Activated CD8-positive, alpha-beta T cell treated with anti-CD3 and anti-CD28 coated beads, Interleukin-2, amount 10 ng/mL, durations not matched to agents 7 days and 5 days (primary cell): ENCODE measurements at regions not wholly inside any gene's neighbourhood (a gene's known extent, or its start where the extent isn't known, plus 50 kb on each side); places are given as distances from the start of the nearest gene placed in this dataset.
"Not testable (repeated sequence)": the region's sequence is repeated elsewhere in the genome, so short reads cannot be mapped to it uniquely, and the experiment has no call there.

Source experiments
- ATAC-seq: fragments of 150-1000 bp; cut with Tn5 transposase; one replicate; pipeline ENCODE4 v1.10.0; 2021; ENCODE audit warnings: moderate library complexity
- CTCF ChIA-PET: fragments of 350-600 bp; sonication (Branson Sonifier 250); formaldehyde crosslinking; loops from one replicate; lab custom pipeline; 2021; ENCODE audit warnings: antibody characterized with exemption; lab: Charles Lee
- POLR2A ChIA-PET: fragments of 350-600 bp; sonication (Branson Sonifier 250); formaldehyde crosslinking; loops from one replicate; lab custom pipeline; 2021; ENCODE audit warnings: antibody characterized with exemption; lab: Charles Lee
- DNase-seq: peaks from one replicate; pipeline ENCODE4 v3.0.0-alpha.2; 2020
- H3K27ac Mint-ChIP-seq: one replicate; pipeline ENCODE4 v1.8.0; 2021; ENCODE audit warnings: mild to moderate bottlenecking, mixed read lengths
- H3K27me3 Mint-ChIP-seq: one replicate; pipeline ENCODE4 v1.8.0; 2021; ENCODE audit warnings: low read depth, mixed read lengths
- H3K36me3 Mint-ChIP-seq: one replicate; pipeline ENCODE4 v1.8.0; 2021; ENCODE audit warnings: low read depth, mixed read lengths
- H3K4me1 Mint-ChIP-seq: one replicate; pipeline ENCODE4 v1.8.0; 2021; ENCODE audit warnings: low read depth, mixed read lengths
- H3K4me3 Mint-ChIP-seq: one replicate; pipeline ENCODE4 v1.8.0; 2021; ENCODE audit warnings: mild to moderate bottlenecking, mixed read lengths
- H3K9me3 Mint-ChIP-seq: one replicate; pipeline ENCODE4 v1.8.0; 2022; ENCODE audit warnings: mixed read lengths; ENCODE audit not compliant: insufficient read depth

GRCh38 chr4:104615496-104615895, 120.8 kb upstream of the CXXC4 start:
- ChIA-PET CTCF (no interaction called here), POLR2A (no interaction called here)
- DNase-seq (no peak), ATAC-seq (no peak)
- H3K9me3 Mint-ChIP-seq, result no peaks in the 10 kb centered on the region
- H3K36me3 Mint-ChIP-seq, result no peaks in the 10 kb centered on the region
- H3K27me3 Mint-ChIP-seq, result no peaks in the 10 kb centered on the region
- no peak overlapping the region for H3K4me3 Mint-ChIP-seq
- no peak overlapping the region for H3K27ac Mint-ChIP-seq
- no peaks in the 10 kb centered on the region for H3K4me1 Mint-ChIP-seq

- Mint-ChIP-seq H3K4me1 (no peaks in the 10 kb centered on the region), H3K36me3 (no peaks in the 10 kb centered on the region), H3K9me3 (no peaks in the 10 kb centered on the region), H3K27me3 (no peaks in the 10 kb centered on the region), H3K27ac (no peak overlapping the region), H3K4me3 (no peak overlapping the region)
- CTCF ChIA-PET, result no interaction called here
- ATAC-seq, result no peak
- no peak for DNase-seq
- POLR2A ChIA-PET, result no interaction called here
These were observed 121.2 kb upstream of the CXXC4 start for GRCh38 chr4:104615926-104616325.

GRCh38 chr4:104616401-104616820, 121.7 kb upstream of the CXXC4 start:
- POLR2A ChIA-PET, result no interaction called here
- H3K4me1 Mint-ChIP-seq, result no peaks in the 10 kb centered on the region
- H3K36me3 Mint-ChIP-seq, result no peaks in the 10 kb centered on the region
- H3K9me3 Mint-ChIP-seq, result no peaks in the 10 kb centered on the region
- ATAC-seq (no peak), DNase-seq (no peak)
- CTCF ChIA-PET, result no interaction called here
- H3K27ac Mint-ChIP-seq, result no peak overlapping the region
- no peak overlapping the region for H3K4me3 Mint-ChIP-seq
- H3K27me3 Mint-ChIP-seq, result no peaks in the 10 kb centered on the region

GRCh38 chr4:104625706-104626105, 131.0 kb upstream of the CXXC4 start:
- ChIA-PET POLR2A (no interaction called here), CTCF (no interaction called here)
- ATAC-seq, result no peak
- Mint-ChIP-seq H3K9me3 (no peaks in the 10 kb centered on the region), H3K27me3 (no peaks in the 10 kb centered on the region), H3K4me3 (no peak overlapping the region), H3K27ac (no peak overlapping the region), H3K4me1 (no peaks in the 10 kb centered on the region), H3K36me3 (no peaks in the 10 kb centered on the region)
- no peak for DNase-seq

- ATAC-seq, result no peak
- Mint-ChIP-seq H3K4me3 (no peak overlapping the region), H3K27ac (no peak overlapping the region), H3K36me3 (no peaks in the 10 kb centered on the region), H3K27me3 (no peaks in the 10 kb centered on the region), H3K4me1 (no peaks in the 10 kb centered on the region), H3K9me3 (no peaks in the 10 kb centered on the region)
- DNase-seq, result no peak
- ChIA-PET POLR2A (no interaction called here), CTCF (no interaction called here)
These were observed 134.9 kb upstream of the CXXC4 start for GRCh38 chr4:104629601-104630000.

- Mint-ChIP-seq H3K36me3 (no peaks in the 10 kb centered on the region), H3K4me1 (no peaks in the 10 kb centered on the region), H3K27me3 (no peaks in the 10 kb centered on the region), H3K27ac (no peak overlapping the region), H3K9me3 (no peaks in the 10 kb centered on the region), H3K4me3 (no peak overlapping the region)
- DNase-seq, result no peak
- ChIA-PET POLR2A (no interaction called here), CTCF (no interaction called here)
- ATAC-seq, result no peak
These were observed 135.6 kb upstream of the CXXC4 start for GRCh38 chr4:104630272-104630671.

GRCh38 chr4:104631000-104631399, 136.3 kb upstream of the CXXC4 start:
- Mint-ChIP-seq H3K4me1 (no peaks in the 10 kb centered on the region), H3K27ac (no peak overlapping the region), H3K27me3 (no peaks in the 10 kb centered on the region), H3K36me3 (no peaks in the 10 kb centered on the region), H3K4me3 (no peak overlapping the region), H3K9me3 (no peaks in the 10 kb centered on the region)
- ChIA-PET CTCF (no interaction called here), POLR2A (no interaction called here)
- DNase-seq (no peak), ATAC-seq (no peak)

- H3K27me3 Mint-ChIP-seq, result no peaks in the 10 kb centered on the region
- no peak overlapping the region for H3K27ac Mint-ChIP-seq
- ATAC-seq (no peak), DNase-seq (no peak)
- no peaks in the 10 kb centered on the region for H3K4me1 Mint-ChIP-seq
- H3K4me3 Mint-ChIP-seq, result no peak overlapping the region
- ChIA-PET CTCF (no interaction called here), POLR2A (no interaction called here)
- no peaks in the 10 kb centered on the region for H3K36me3 Mint-ChIP-seq
- H3K9me3 Mint-ChIP-seq, result no peaks in the 10 kb centered on the region
These were observed 146.7 kb upstream of the CXXC4 start for GRCh38 chr4:104641418-104641817.

- H3K9me3 Mint-ChIP-seq, result no peaks in the 10 kb centered on the region
- DNase-seq (no peak), ATAC-seq (no peak)
- H3K27ac Mint-ChIP-seq, result no peak overlapping the region
- ChIA-PET CTCF (no interaction called here), POLR2A (no interaction called here)
- H3K36me3 Mint-ChIP-seq, result no peaks in the 10 kb centered on the region
- no peaks in the 10 kb centered on the region for H3K27me3 Mint-ChIP-seq
- H3K4me3 Mint-ChIP-seq, result no peak overlapping the region
- no peaks in the 10 kb centered on the region for H3K4me1 Mint-ChIP-seq
These were observed 147.8 kb upstream of the CXXC4 start for GRCh38 chr4:104642521-104642920.

GRCh38 chr4:104643805-104644204, 149.1 kb upstream of the CXXC4 start:
- no peak overlapping the region for H3K27ac Mint-ChIP-seq

GRCh38 chr4:104649631-104650030, 154.9 kb upstream of the CXXC4 start:
- H3K4me3 Mint-ChIP-seq, result no peak overlapping the region
- H3K9me3 Mint-ChIP-seq, result no peaks in the 10 kb centered on the region
- no peaks in the 10 kb centered on the region for H3K27me3 Mint-ChIP-seq
- no peaks in the 10 kb centered on the region for H3K36me3 Mint-ChIP-seq
- ChIA-PET CTCF (no interaction called here), POLR2A (no interaction called here)
- H3K4me1 Mint-ChIP-seq, result no peaks in the 10 kb centered on the region
- H3K27ac Mint-ChIP-seq, result no peak overlapping the region
- ATAC-seq, result no peak
- no peak for DNase-seq

More at GRCh38 chr4:104643805-104644204, 149.1 kb upstream of the CXXC4 start:
- no peaks in the 10 kb centered on the region for H3K36me3 Mint-ChIP-seq
- H3K4me3 Mint-ChIP-seq, result no peak overlapping the region
- DNase-seq (no peak), ATAC-seq (no peak)
- ChIA-PET CTCF (no interaction called here), POLR2A (no interaction called here)
- no peaks in the 10 kb centered on the region for H3K4me1 Mint-ChIP-seq
- no peaks in the 10 kb centered on the region for H3K27me3 Mint-ChIP-seq
- H3K9me3 Mint-ChIP-seq, result no peaks in the 10 kb centered on the region

GRCh38 chr4:104662269-104662668, 167.6 kb upstream of the CXXC4 start:
- H3K36me3 Mint-ChIP-seq, POLR2A ChIA-PET, CTCF ChIA-PET, DNase-seq, ATAC-seq, H3K9me3 Mint-ChIP-seq, H3K27me3 Mint-ChIP-seq, H3K4me3 Mint-ChIP-seq, H3K4me1 Mint-ChIP-seq, H3K27ac Mint-ChIP-seq: not testable (repeated sequence)

- Mint-ChIP-seq H3K4me1 (no peaks in the 10 kb centered on the region), H3K9me3 (peaks cover 4% of the 10 kb centered on the region), H3K4me3 (no peak overlapping the region), H3K36me3 (no peaks in the 10 kb centered on the region), H3K27me3 (no peaks in the 10 kb centered on the region), H3K27ac (no peak overlapping the region)
- DNase-seq (no peak), ATAC-seq (no peak)
- ChIA-PET CTCF (no interaction called here), POLR2A (no interaction called here)
These were observed 182.4 kb upstream of the CXXC4 start for GRCh38 chr4:104677116-104677515.
